CD4-positive, alpha-beta memory T cell (primary cell): ENCODE measurements at regions not wholly inside any gene's neighbourhood (a gene's known extent, or its start where the extent isn't known, plus 50 kb on each side); places are given as distances from the start of the nearest gene placed in this dataset.

Source experiments
- CTCF ChIA-PET: fragments of 350-600 bp; sonication (Branson Sonifier 250); formaldehyde crosslinking; loops from one replicate; lab custom pipeline; 2021; ENCODE audit warnings: inconsistent platforms; ENCODE audit not compliant: partially characterized antibody; lab: Charles Lee
- POLR2A ChIA-PET: fragments of 350-600 bp; sonication (Branson Sonifier 250); formaldehyde crosslinking; loops from one replicate; lab custom pipeline; 2021; ENCODE audit not compliant: partially characterized antibody; lab: Charles Lee
- DNase-seq, 5 donors: peaks; one replicate each; pipeline versions ENCODE4 v3.0.0 to v3.0.0-alpha.2; 2020 to 2022; ENCODE audit warnings: mixed read lengths in 1 of 5
- H3K27ac ChIP-seq: one replicate; pipeline ENCODE4 v1.7.0; 2013; ENCODE audit warnings: low read depth, low read length
- H3K27me3 ChIP-seq: 2 replicates; pipeline ENCODE4 v1.7.0; 2013; ENCODE audit warnings: mild to moderate bottlenecking, low read length, moderate library complexity; ENCODE audit not compliant: insufficient read depth
- H3K36me3 ChIP-seq: 2 replicates; pipeline ENCODE4 v1.7.0; 2013; ENCODE audit warnings: mild to moderate bottlenecking, low read length, moderate library complexity; ENCODE audit not compliant: insufficient read depth
- H3K4me1 ChIP-seq: 2 replicates; pipeline ENCODE4 v1.7.0; 2013; ENCODE audit warnings: mild to moderate bottlenecking, low read length, moderate library complexity; ENCODE audit not compliant: insufficient read depth
- H3K4me3 ChIP-seq, 2 donors: one replicate each; pipeline ENCODE4 v1.7.0; 2013; ENCODE audit warnings: low read length in 2 of 2, mild to moderate bottlenecking in 1 of 2
- H3K9me3 ChIP-seq, 2 donors: one replicate each; pipeline ENCODE4 v1.7.0; 2013; ENCODE audit warnings: low read length in 2 of 2, control low read depth in 1 of 2; ENCODE audit not compliant: control insufficient read depth in 1 of 2
- H3K27ac Mint-ChIP-seq, 7 donors: one replicate each; pipeline ENCODE4 v1.8.0; 2020 to 2021; ENCODE audit warnings: mixed read lengths in 7 of 7, mild to moderate bottlenecking in 6 of 7, inconsistent platforms in 3 of 7, moderate library complexity in 3 of 7
- H3K27me3 Mint-ChIP-seq, 2 donors: one replicate each; pipeline ENCODE4 v1.8.0; 2020 to 2021; ENCODE audit warnings: mixed read lengths in 2 of 2
- H3K36me3 Mint-ChIP-seq, 2 donors: one replicate each; pipeline ENCODE4 v1.8.0; 2020 to 2021; ENCODE audit warnings: mixed read lengths in 2 of 2, inconsistent platforms in 1 of 2, mild to moderate bottlenecking in 1 of 2
- H3K4me1 Mint-ChIP-seq, 4 donors: one replicate each; pipeline ENCODE4 v1.8.0; 2020 to 2021; ENCODE audit warnings: mixed read lengths in 4 of 4, mild to moderate bottlenecking in 1 of 4
- H3K4me3 Mint-ChIP-seq, 8 donors: one replicate each; pipeline ENCODE4 v1.8.0; 2020 to 2021; ENCODE audit warnings: mixed read lengths in 8 of 8, mild to moderate bottlenecking in 7 of 8, moderate library complexity in 6 of 8, inconsistent platforms in 3 of 8
- H3K9me3 Mint-ChIP-seq, 8 donors: one replicate each; pipeline ENCODE4 v1.8.0; 2020 to 2021; ENCODE audit warnings: mixed read lengths in 8 of 8, mild to moderate bottlenecking in 5 of 8, inconsistent platforms in 3 of 8, moderate library complexity in 1 of 8
- intact Hi-C: fragments of 100-400 bp; cut with micrococcal nuclease; formaldehyde crosslinking; loops from one replicate; pipeline ENCODE4 v1.15.1; 2023

- Mint-ChIP-seq H3K4me3 (no peak overlapping the region), H3K36me3 (no peaks in the 10 kb centered on the region), H3K27ac (no peak overlapping the region), H3K9me3 (peaks cover 2 to 20% (median 13%) of the 10 kb centered on the region in 8 donors), H3K27me3 (no peaks in the 10 kb centered on the region), H3K4me1 (no peaks in the 10 kb centered on the region)
- Histone ChIP-seq H3K36me3 (no peaks in the 10 kb centered on the region), H3K9me3 (no peaks in the 10 kb centered on the region), H3K27me3 (no peaks in the 10 kb centered on the region), H3K27ac (no peak overlapping the region), H3K4me1 (no peaks in the 10 kb centered on the region), H3K4me3 (no peak overlapping the region)
- ChIA-PET POLR2A (no interaction called here), CTCF (no interaction called here)
- DNase-seq: no peak
- intact Hi-C loops: no loop called here
Measured at GRCh38 chr1:56345831-56346230, 233.5 kb downstream of the PLPP3 start.

DNA sequence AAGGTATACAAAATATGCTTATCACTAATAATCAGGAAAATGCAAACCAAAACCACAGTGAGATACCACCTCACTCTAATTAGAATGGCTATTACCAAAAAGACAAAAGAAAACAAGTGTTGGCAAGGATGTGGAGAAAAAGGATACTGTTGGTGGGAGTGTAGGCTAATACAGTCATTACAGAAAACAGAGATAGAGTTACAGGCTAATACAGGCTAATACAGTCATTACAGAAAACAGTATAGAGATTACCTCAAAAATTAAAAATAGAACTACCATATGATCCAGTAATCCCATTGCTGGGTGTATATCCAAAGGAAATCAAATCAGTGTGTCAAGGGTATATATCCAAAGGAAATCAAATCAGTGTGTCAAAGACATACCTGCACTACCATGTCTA, 238.4 kb downstream of the PLPP3 start:
- Histone ChIP-seq H3K4me1 (no peaks in the 10 kb centered on the region), H3K4me3 (no peak overlapping the region), H3K27ac (no peak overlapping the region), H3K9me3 (no peaks in the 10 kb centered on the region), H3K36me3 (no peaks in the 10 kb centered on the region), H3K27me3 (no peaks in the 10 kb centered on the region)
- CTCF ChIA-PET: no interaction called here
- POLR2A ChIA-PET: no interaction called here
- Mint-ChIP-seq H3K27me3 (peaks cover 0 to 2% of the 10 kb centered on the region in 2 donors), H3K36me3 (no peaks in the 10 kb centered on the region), H3K9me3 (peaks cover 5 to 22% (median 11%) of the 10 kb centered on the region in 8 donors), H3K4me3 (no peak overlapping the region), H3K27ac (no peak overlapping the region), H3K4me1 (no peaks in the 10 kb centered on the region)
- intact Hi-C loops: no loop called here
- no peak for DNase-seq

- no peaks in the 10 kb centered on the region for H3K9me3 ChIP-seq
- CTCF ChIA-PET: no interaction called here
- no peak overlapping the region for H3K27ac Mint-ChIP-seq
- no peaks in the 10 kb centered on the region for H3K27me3 ChIP-seq
- no peaks in the 10 kb centered on the region for H3K4me1 ChIP-seq
- POLR2A ChIA-PET: no interaction called here
- no peak overlapping the region for H3K27ac ChIP-seq
- H3K4me3 Mint-ChIP-seq: no peak overlapping the region
- H3K4me3 ChIP-seq: no peak overlapping the region
- no peaks in the 10 kb centered on the region for H3K4me1 Mint-ChIP-seq
- H3K36me3 Mint-ChIP-seq: no peaks in the 10 kb centered on the region
- intact Hi-C loops: no loop called here
- no peaks in the 10 kb centered on the region for H3K36me3 ChIP-seq
- H3K27me3 Mint-ChIP-seq: peaks cover 0 to 2% of the 10 kb centered on the region in 2 donors
- no peak for DNase-seq
- H3K9me3 Mint-ChIP-seq: peaks cover 3 to 21% (median 11%) of the 10 kb centered on the region in 8 donors
Measured at GRCh38 chr1:56339786-56340465, 239.4 kb downstream of the PLPP3 start.

- H3K27me3 ChIP-seq: no peaks in the 10 kb centered on the region
- ChIA-PET POLR2A (no interaction called here), CTCF (no interaction called here)
- Mint-ChIP-seq H3K4me3 (no peak overlapping the region), H3K9me3 (peaks cover 3 to 17% (median 11%) of the 10 kb centered on the region in 8 donors), H3K36me3 (no peaks in the 10 kb centered on the region), H3K27ac (no peak overlapping the region), H3K27me3 (peaks cover 0 to 2% of the 10 kb centered on the region in 2 donors), H3K4me1 (no peaks in the 10 kb centered on the region)
- no peaks in the 10 kb centered on the region for H3K9me3 ChIP-seq
- H3K4me3 ChIP-seq: no peak overlapping the region
- no peak for DNase-seq
- intact Hi-C loops: no loop called here
- no peaks in the 10 kb centered on the region for H3K36me3 ChIP-seq
- no peaks in the 10 kb centered on the region for H3K4me1 ChIP-seq
- H3K27ac ChIP-seq: no peak overlapping the region
Measured at GRCh38 chr1:56339093-56339492, 240.3 kb downstream of the PLPP3 start.

DNA sequence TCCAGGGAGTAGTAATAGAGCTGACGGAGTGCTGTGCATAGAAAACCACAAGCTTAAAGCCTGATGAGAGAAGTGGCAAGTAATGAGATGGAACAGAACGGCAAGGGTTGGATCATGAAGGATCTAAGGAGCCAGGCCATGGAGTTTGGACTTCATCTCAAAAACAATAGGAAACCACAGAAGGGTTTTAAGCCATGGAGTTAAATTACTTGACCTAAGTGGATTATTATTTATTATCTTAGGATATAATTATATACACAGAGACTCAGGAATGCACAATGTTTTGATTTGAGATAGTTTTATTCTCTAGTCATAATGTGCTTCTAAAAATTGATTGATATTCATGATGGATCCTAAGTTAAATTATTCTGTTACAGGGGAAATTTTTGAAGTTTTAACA, 242.4 kb downstream of the PLPP3 start:
- Mint-ChIP-seq H3K9me3 (peaks cover 3 to 14% (median 11%) of the 10 kb centered on the region in 8 donors), H3K36me3 (no peaks in the 10 kb centered on the region), H3K4me1 (no peaks in the 10 kb centered on the region), H3K27me3 (peaks cover 0 to 2% of the 10 kb centered on the region in 2 donors), H3K27ac (no peak overlapping the region), H3K4me3 (no peak overlapping the region)
- ChIA-PET POLR2A (no interaction called here), CTCF (no interaction called here)
- Histone ChIP-seq H3K27me3 (no peaks in the 10 kb centered on the region), H3K27ac (no peak overlapping the region), H3K4me1 (no peaks in the 10 kb centered on the region), H3K4me3 (no peak overlapping the region), H3K36me3 (no peaks in the 10 kb centered on the region), H3K9me3 (no peaks in the 10 kb centered on the region)
- DNase-seq: no peak
- intact Hi-C loops: no loop called here

GRCh38 chr1:56335394-56335793, 244.0 kb downstream of the PLPP3 start:
- intact Hi-C loops: no loop called here
- ChIA-PET POLR2A (no interaction called here), CTCF (no interaction called here)
- Histone ChIP-seq H3K4me3 (no peak overlapping the region), H3K9me3 (no peaks in the 10 kb centered on the region), H3K27ac (no peak overlapping the region), H3K4me1 (no peaks in the 10 kb centered on the region), H3K27me3 (no peaks in the 10 kb centered on the region), H3K36me3 (no peaks in the 10 kb centered on the region)
- H3K27me3 Mint-ChIP-seq: peaks cover 0 to 2% of the 10 kb centered on the region in 2 donors
- H3K9me3 Mint-ChIP-seq: peaks cover 0 to 6% (median 4%) of the 10 kb centered on the region in 8 donors
- H3K27ac Mint-ChIP-seq: no peak overlapping the region
- no peak overlapping the region for H3K4me3 Mint-ChIP-seq
- H3K4me1 Mint-ChIP-seq: no peaks in the 10 kb centered on the region
- no peak for DNase-seq
- H3K36me3 Mint-ChIP-seq: no peaks in the 10 kb centered on the region

DNA sequence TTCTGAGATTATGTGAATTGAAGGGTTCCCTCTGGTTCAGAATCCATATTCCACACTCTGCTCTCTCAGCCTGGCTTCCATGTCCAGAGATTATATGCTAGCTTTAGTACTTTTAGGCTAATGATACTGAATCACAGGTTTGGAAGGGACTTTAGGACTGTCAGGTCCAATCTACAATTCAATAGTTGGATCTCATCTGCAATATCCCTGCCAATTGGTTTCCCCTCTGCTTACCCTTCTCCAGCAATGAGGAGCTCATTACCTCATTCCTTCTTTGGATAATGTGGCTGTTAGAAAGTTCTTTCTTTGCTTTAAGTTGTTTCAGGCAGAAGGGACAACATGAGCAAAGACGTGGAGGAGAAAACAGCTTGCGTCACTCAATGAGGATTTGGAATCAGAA, 245.3 kb downstream of the PLPP3 start:
- DNase-seq: no peak
- POLR2A ChIA-PET: no interaction called here
- H3K36me3 Mint-ChIP-seq: no peaks in the 10 kb centered on the region
- no peaks in the 10 kb centered on the region for H3K4me1 Mint-ChIP-seq
- Histone ChIP-seq H3K9me3 (no peaks in the 10 kb centered on the region), H3K36me3 (no peaks in the 10 kb centered on the region), H3K4me3 (no peak overlapping the region), H3K27me3 (no peaks in the 10 kb centered on the region), H3K4me1 (no peaks in the 10 kb centered on the region), H3K27ac (no peak overlapping the region)
- no peaks in the 10 kb centered on the region for H3K27me3 Mint-ChIP-seq
- H3K4me3 Mint-ChIP-seq: no peak overlapping the region
- peaks cover 0 to 4% (median 1%) of the 10 kb centered on the region in 8 donors for H3K9me3 Mint-ChIP-seq
- intact Hi-C loops: no loop called here
- CTCF ChIA-PET: no interaction called here
- H3K27ac Mint-ChIP-seq: no peak overlapping the region
